ENCODE measurements at regions not wholly inside any gene's neighbourhood (a gene's known extent, or its start where the extent isn't known, plus 50 kb on each side); places are given as distances from the start of the nearest gene placed in this dataset.

DNA sequence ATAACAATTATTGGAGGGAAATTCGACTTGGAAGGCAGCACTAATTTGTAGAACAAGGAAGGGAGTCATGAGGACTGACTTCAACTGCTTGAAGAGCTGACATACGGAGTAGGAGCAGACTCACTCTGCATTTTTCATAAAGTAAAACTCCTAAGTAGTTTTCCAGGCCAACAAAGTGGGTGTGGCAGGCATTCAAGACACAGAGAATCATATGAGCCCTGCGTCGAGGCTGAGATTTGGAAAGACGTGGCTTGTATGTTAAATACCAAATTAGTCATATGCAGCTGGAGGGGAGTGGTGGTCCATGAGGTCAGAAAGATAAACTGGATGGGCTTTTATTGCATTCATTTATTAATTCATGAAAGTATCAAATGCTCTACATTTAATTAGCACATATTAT is 255.7 kb upstream of the JUN start:
- H3K4me1 ChIP-seq (ENCODE audit: control insufficient read depth, insufficient read depth, low read length) = peaks cover 11% of the 10 kb centered on the region
- no peak overlapping the region for H3K9ac ChIP-seq (ENCODE audit: low read length)
- H3K9me3 ChIP-seq (ENCODE audit: control insufficient read depth, low read length) = no peaks in the 10 kb centered on the region
- H3K4me3 ChIP-seq (ENCODE audit: low read length) = no peak overlapping the region
- no peaks in the 10 kb centered on the region for H3K27me3 ChIP-seq (ENCODE audit: control insufficient read depth, insufficient read depth, low read length)
- H3K36me3 ChIP-seq (ENCODE audit: control insufficient read depth, insufficient read depth, low read length) = no peaks in the 10 kb centered on the region

DNA sequence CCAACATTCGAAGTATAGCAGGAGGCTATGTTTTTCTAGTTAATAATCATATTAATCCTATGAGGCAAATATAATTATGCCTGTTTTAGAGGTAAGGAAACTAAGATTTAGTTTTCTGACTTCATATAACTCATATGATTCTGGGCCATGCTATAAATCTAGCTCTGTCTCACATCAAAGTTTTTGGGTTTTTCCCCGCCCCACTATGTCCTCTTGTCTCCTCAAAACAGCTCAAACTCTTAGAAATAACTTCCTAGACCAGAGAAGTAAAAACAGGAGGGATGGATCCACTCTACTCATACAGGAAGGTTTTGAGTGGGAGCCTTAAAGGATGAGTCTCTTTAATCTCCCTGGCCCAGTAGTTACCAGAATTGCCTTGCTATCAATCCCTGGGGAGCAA is 256.4 kb upstream of the FGGY start:
- Histone ChIP-seq H3K9ac (ENCODE audit: low read length) (no peak overlapping the region), H3K9me3 (ENCODE audit: control insufficient read depth, low read length) (no peaks in the 10 kb centered on the region), H3K27me3 (ENCODE audit: control insufficient read depth, insufficient read depth, low read length) (no peaks in the 10 kb centered on the region), H3K36me3 (ENCODE audit: control insufficient read depth, insufficient read depth, low read length) (no peaks in the 10 kb centered on the region), H3K4me3 (ENCODE audit: low read length) (no peak overlapping the region), H3K4me1 (ENCODE audit: control insufficient read depth, insufficient read depth, low read length) (peaks cover 19% of the 10 kb centered on the region)

DNA sequence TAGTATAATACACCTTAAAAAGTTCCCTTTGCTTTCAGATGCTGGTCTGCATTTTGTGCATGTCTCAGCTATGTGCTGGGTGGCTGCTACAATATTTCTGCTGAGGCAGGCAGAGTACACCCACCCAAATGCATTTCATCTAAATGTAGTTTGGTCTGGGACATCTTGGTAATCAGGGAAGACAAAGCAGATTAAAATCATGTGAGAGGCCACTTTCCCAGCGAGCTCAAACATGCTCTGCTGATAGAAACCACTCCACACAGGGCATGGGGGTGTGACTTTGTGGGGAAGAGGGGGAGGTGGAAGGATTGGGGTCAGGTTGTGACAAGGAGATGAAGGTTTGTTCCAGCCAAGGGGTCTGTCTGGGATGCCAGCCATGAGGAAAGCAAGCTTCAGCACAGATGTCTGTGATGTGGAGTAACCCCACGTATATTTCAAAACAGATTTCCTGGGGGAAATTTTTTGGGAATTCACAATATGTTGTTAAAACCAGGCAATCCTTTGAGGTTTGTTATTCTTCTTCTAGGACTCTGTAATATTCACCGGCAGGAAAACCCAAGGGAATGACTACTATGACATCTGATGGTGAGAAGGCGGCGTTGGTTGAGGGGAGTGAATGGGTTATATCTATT is 255.1 kb upstream of the FGGY start:
- no peaks in the 10 kb centered on the region for H3K9me3 ChIP-seq (ENCODE audit: control insufficient read depth, low read length)
- H3K9ac ChIP-seq (ENCODE audit: low read length) = no peak overlapping the region
- H3K4me1 ChIP-seq (ENCODE audit: control insufficient read depth, insufficient read depth, low read length) = peaks cover 21% of the 10 kb centered on the region
- H3K27me3 ChIP-seq (ENCODE audit: control insufficient read depth, insufficient read depth, low read length) = no peaks in the 10 kb centered on the region
- no peaks in the 10 kb centered on the region for H3K36me3 ChIP-seq (ENCODE audit: control insufficient read depth, insufficient read depth, low read length)
- H3K4me3 ChIP-seq (ENCODE audit: low read length) = no peak overlapping the region

DNA sequence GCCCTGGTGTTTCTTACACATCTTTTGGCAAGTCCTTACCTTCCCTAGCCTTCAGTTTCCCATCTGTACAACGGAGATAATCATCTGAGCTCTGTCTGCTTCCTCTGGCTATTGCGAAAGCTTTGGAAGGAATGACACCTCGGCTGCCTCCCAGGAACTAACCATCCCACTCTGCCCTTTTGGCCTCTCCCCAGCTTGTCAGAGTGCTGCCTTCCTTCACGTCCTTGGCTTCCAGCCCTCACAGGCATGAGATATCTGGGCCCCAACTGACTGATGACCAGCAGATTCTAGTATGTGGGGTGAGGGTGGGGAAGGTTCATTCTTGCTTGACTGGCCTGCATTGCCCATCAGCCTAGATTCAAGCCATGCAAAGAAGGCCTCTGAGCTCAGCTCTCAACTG is 253.1 kb upstream of the FGGY start:
- no peak overlapping the region for H3K9ac ChIP-seq (ENCODE audit: low read length)
- peaks cover 25% of the 10 kb centered on the region for H3K4me1 ChIP-seq (ENCODE audit: control insufficient read depth, insufficient read depth, low read length)
- H3K36me3 ChIP-seq (ENCODE audit: control insufficient read depth, insufficient read depth, low read length) = no peaks in the 10 kb centered on the region
- H3K27me3 ChIP-seq (ENCODE audit: control insufficient read depth, insufficient read depth, low read length) = no peaks in the 10 kb centered on the region
- H3K9me3 ChIP-seq (ENCODE audit: control insufficient read depth, low read length) = no peaks in the 10 kb centered on the region
- no peak overlapping the region for H3K4me3 ChIP-seq (ENCODE audit: low read length)

DNA sequence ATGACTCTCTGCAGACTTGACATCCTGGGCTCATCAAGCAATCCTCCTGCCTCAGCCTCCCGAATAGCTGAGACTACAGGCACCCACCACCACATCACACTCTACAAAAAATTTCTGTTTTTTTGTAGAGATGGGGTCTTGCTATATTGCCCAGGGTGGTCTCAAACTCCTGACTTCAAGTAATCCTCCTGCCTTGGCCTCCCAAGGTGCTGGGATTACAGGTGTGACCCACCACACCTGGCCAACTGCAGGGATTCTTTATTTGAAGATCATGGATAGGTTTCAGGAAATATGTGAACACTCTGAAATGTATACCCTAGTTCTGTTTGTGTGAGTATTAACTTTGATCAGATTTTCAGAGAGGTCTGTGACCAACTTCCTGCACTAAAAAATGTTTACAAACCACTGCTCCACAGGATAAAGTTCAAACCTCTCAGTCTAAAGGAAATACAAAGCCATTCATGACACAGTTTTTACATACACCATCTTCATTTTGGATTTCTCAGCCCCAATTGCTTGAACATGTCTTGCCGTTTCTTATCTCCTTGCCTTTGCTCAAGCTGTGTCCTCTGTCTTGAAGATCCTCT is 252.3 kb upstream of the FGGY start:
- Histone ChIP-seq H3K9ac (ENCODE audit: low read length) (no peak overlapping the region), H3K27me3 (ENCODE audit: control insufficient read depth, insufficient read depth, low read length) (no peaks in the 10 kb centered on the region), H3K36me3 (ENCODE audit: control insufficient read depth, insufficient read depth, low read length) (no peaks in the 10 kb centered on the region), H3K4me3 (ENCODE audit: low read length) (no peak overlapping the region), H3K4me1 (ENCODE audit: control insufficient read depth, insufficient read depth, low read length) (peaks cover 25% of the 10 kb centered on the region), H3K9me3 (ENCODE audit: control insufficient read depth, low read length) (no peaks in the 10 kb centered on the region)

DNA sequence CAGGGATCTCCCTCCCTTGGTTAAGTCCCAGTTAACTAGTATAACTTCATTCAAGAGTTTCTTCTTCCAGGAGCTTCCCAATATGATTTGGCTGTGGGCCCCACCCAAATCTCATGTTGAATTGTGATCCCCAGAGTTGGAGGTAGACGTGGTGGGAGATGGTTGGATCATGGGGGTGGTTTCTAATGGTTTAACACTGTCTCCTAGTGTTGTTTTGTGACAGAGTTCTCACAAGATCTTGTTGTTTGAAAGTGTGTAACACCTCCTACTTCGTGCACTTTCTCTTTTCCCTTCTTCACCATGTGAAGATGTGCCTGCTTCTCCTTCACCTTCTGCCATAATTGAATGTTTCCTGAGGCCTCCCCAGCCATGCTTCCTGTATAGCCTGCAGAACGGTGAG is 251.8 kb upstream of the FGGY start:
- H3K36me3 ChIP-seq (ENCODE audit: control insufficient read depth, insufficient read depth, low read length) = no peaks in the 10 kb centered on the region
- H3K9ac ChIP-seq (ENCODE audit: low read length) = no peak overlapping the region
- H3K27me3 ChIP-seq (ENCODE audit: control insufficient read depth, insufficient read depth, low read length) = no peaks in the 10 kb centered on the region
- no peak overlapping the region for H3K4me3 ChIP-seq (ENCODE audit: low read length)
- peaks cover 25% of the 10 kb centered on the region for H3K4me1 ChIP-seq (ENCODE audit: control insufficient read depth, insufficient read depth, low read length)
- H3K9me3 ChIP-seq (ENCODE audit: control insufficient read depth, low read length) = no peaks in the 10 kb centered on the region

DNA sequence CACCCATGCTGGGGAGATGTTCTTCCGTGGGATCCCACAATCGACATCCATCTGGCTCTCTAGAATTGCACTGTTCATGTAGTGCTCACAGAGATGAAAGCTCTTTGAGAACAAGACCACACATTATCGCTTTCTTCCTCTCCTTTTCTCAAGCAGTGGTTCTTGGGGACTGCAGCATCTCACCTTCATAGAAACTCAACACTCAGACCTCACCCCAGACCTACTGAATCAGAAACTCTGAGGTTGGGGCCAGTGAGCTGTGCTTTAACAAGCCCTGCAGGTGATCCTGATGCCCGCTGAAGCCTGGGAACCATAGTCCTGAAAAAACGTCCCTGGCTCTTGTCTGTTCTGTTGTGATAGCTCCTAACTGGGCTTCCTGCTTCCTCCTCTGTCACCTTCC is 251.3 kb upstream of the FGGY start:
- no peak overlapping the region for H3K9ac ChIP-seq (ENCODE audit: low read length)
- H3K4me3 ChIP-seq (ENCODE audit: low read length) = no peak overlapping the region
- H3K9me3 ChIP-seq (ENCODE audit: control insufficient read depth, low read length) = no peaks in the 10 kb centered on the region
- no peaks in the 10 kb centered on the region for H3K27me3 ChIP-seq (ENCODE audit: control insufficient read depth, insufficient read depth, low read length)
- no peaks in the 10 kb centered on the region for H3K36me3 ChIP-seq (ENCODE audit: control insufficient read depth, insufficient read depth, low read length)
- peaks cover 25% of the 10 kb centered on the region for H3K4me1 ChIP-seq (ENCODE audit: control insufficient read depth, insufficient read depth, low read length)

DNA sequence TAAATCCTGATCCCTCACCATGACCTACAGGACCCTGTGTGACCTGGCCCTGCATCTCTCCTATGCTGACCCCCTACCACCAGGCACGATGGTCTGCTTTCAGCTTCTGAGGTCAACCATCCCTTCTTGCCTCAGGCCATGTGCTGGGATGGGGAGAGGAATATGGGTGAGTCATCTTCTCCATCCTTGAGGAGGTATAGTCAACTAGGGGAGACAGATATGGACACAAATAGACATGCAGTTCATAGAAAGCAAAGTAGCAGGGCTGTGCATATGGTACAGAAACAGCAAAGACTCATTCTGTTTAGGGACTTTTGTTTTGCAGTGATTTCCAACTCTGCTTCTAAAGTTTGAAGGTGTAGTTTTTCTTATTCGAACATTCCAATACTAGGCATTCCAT is 250.8 kb upstream of the FGGY start:
- H3K4me3 ChIP-seq (ENCODE audit: low read length) = no peak overlapping the region

DNA sequence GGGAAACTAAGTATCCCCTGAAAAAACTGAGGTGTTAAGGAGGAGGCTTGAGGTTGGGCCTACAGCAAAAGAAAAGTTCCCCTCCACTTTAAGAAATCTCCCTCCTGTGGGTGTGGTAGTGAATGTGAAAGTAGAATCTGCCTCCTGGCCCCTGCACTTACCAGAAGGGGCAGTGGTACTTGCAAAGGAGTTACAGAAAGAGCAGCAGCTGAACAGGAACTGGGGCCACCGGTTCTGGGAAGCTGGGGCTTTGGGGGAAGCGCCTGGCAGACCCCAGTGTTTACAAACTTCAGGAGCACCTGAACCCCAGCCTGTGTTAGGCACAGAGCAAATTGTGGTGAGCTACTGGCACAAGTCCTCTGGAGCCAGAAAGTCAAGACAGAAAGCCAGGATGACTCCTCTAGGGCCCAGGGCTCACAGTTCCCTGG is 250.2 kb upstream of the FGGY start:
- Histone ChIP-seq H3K9me3 (ENCODE audit: control insufficient read depth, low read length) (no peaks in the 10 kb centered on the region), H3K4me3 (ENCODE audit: low read length) (no peak overlapping the region), H3K4me1 (ENCODE audit: control insufficient read depth, insufficient read depth, low read length) (peaks cover 25% of the 10 kb centered on the region), H3K27me3 (ENCODE audit: control insufficient read depth, insufficient read depth, low read length) (no peaks in the 10 kb centered on the region), H3K36me3 (ENCODE audit: control insufficient read depth, insufficient read depth, low read length) (no peaks in the 10 kb centered on the region), H3K9ac (ENCODE audit: low read length) (no peak overlapping the region)

More for the DNA sequence above, 250.8 kb upstream of the FGGY start:
- H3K9ac ChIP-seq (ENCODE audit: low read length) = no peak overlapping the region
- H3K4me1 ChIP-seq (ENCODE audit: control insufficient read depth, insufficient read depth, low read length) = peaks cover 25% of the 10 kb centered on the region
- H3K27me3 ChIP-seq (ENCODE audit: control insufficient read depth, insufficient read depth, low read length) = no peaks in the 10 kb centered on the region
- H3K9me3 ChIP-seq (ENCODE audit: control insufficient read depth, low read length) = no peaks in the 10 kb centered on the region
- H3K36me3 ChIP-seq (ENCODE audit: control insufficient read depth, insufficient read depth, low read length) = no peaks in the 10 kb centered on the region

DNA sequence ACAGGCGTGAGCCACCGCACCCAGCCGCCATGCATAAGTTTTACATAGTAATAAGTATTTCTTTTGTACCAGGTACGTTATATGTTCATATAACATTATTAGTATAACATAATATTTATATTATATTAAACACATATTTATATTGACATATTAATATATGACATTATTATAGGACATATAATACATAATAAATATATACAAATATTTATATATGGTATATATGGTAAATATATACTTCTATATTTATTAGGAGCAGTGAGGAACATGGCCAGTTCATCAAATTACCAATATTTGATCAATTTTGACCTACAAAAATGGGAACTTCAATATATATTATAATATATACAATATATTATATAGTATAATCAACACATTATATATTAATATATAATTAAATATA is 245.9 kb upstream of the FGGY start:
- no peaks in the 10 kb centered on the region for H3K9me3 ChIP-seq (ENCODE audit: control insufficient read depth, low read length)
- peaks cover 21% of the 10 kb centered on the region for H3K4me1 ChIP-seq (ENCODE audit: control insufficient read depth, insufficient read depth, low read length)

DNA sequence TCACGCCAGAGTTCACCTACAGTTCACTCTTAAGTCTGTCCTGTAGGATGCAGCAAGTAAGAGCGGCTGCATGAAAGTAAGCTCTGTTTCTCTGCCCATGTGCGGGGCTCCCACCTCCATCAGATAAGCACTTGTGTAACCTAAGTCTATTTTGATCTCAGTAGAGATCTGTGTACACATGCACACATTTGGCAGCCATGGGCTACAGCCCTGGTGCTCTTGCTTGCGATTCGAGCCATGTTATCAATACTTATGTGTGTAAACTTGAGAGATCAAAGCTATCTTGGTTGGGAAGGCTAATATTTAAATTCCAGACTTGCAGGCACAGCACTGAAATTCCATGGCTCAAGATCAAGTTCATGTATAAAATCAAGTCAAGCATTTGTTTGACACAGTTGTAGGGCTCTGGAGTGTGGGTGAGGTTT is 244.7 kb upstream of the FGGY start:
- no peaks in the 10 kb centered on the region for H3K36me3 ChIP-seq (ENCODE audit: control insufficient read depth, insufficient read depth, low read length)
- H3K4me1 ChIP-seq (ENCODE audit: control insufficient read depth, insufficient read depth, low read length) = peaks cover 27% of the 10 kb centered on the region
- H3K9ac ChIP-seq (ENCODE audit: low read length) = no peak overlapping the region
- no peaks in the 10 kb centered on the region for H3K27me3 ChIP-seq (ENCODE audit: control insufficient read depth, insufficient read depth, low read length)
- H3K4me3 ChIP-seq (ENCODE audit: low read length) = no peak overlapping the region
- no peaks in the 10 kb centered on the region for H3K9me3 ChIP-seq (ENCODE audit: control insufficient read depth, low read length)

More for the DNA sequence above, 245.9 kb upstream of the FGGY start:
- no peaks in the 10 kb centered on the region for H3K27me3 ChIP-seq (ENCODE audit: control insufficient read depth, insufficient read depth, low read length)
- no peaks in the 10 kb centered on the region for H3K36me3 ChIP-seq (ENCODE audit: control insufficient read depth, insufficient read depth, low read length)
- H3K9ac ChIP-seq (ENCODE audit: low read length) = no peak overlapping the region
- H3K4me3 ChIP-seq (ENCODE audit: low read length) = no peak overlapping the region

DNA sequence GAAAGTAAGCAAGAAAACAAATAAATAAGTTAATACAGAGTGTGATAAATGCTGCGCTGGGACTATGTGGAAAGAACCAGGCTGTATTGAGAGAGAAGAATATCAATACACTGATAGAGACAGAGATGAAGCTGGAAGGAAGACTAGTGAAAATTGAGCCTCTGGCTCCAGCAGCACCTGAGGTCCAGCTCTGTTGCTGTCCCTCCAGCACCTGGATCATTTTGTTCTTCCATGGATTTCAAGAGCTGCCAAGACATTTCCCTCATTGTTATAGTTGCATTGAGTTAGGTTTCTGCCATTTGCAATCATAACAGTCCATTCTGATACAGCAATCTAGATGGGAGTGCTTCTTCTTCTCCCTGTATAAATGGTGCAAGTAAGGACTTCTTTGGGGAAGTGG is 242.7 kb upstream of the FGGY start:
- no peaks in the 10 kb centered on the region for H3K27me3 ChIP-seq (ENCODE audit: control insufficient read depth, insufficient read depth, low read length)
- no peaks in the 10 kb centered on the region for H3K9me3 ChIP-seq (ENCODE audit: control insufficient read depth, low read length)
- H3K4me1 ChIP-seq (ENCODE audit: control insufficient read depth, insufficient read depth, low read length) = peaks cover 40% of the 10 kb centered on the region
- no peak overlapping the region for H3K4me3 ChIP-seq (ENCODE audit: low read length)
- H3K9ac ChIP-seq (ENCODE audit: low read length) = no peak overlapping the region
- no peaks in the 10 kb centered on the region for H3K36me3 ChIP-seq (ENCODE audit: control insufficient read depth, insufficient read depth, low read length)
